Anterior cingulate cortex (tissue), 58 donors: ENCODE measurements at regions not wholly inside any gene's neighbourhood (a gene's known extent, or its start where the extent isn't known, plus 50 kb on each side); places are given as distances from the start of the nearest gene placed in this dataset.
A peak's percentile ranks its signal among the peaks of the same experiment; 100 is the strongest.

Experiments used
- DNase-seq, 58 donors: peaks; one replicate each; lab custom pipeline; 2025; lab: John Stamatoyannopoulos, UW

GRCh38 chr2:126172631-126173184 is 483.2 kb upstream of the GYPC start:
- no peak for DNase-seq

DNA sequence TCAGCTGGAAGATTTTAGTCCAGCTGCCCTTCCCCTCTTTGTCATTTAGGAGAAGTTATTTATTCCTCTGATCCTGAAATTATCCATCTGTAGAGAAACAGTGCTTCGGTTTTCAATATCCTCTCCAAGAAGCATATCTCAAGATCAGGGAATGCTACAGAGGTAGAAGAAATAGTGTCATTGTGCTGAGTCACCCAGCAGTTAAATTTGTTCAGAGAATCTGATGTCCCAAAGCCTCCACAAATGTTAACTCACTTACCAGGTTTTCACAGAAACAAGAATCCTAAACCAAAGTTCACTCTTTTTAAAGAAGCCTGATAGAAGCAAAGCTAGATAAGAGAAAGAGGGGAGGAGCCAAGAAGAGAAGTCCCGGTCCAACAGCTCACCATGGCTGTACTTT is 480.7 kb upstream of the GYPC start:
- DNase-seq: no peak

DNA sequence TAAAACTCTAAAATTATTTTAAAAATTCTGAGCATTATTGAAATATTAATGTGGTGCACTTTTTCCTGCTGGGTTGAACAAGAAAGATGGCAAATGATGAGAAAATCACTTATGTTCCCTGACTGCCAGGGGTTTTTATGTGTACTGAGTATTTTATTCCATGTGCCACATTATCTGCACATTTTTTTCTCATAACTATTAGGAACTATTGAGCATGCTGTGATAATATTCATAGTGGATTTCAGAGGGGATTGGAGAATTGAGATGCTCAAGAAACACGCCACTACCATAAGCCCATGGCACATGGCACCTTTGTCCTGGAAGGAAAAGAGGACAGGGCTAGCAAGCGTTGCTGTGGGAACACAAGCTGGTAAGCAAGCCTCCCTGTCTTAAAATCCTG is 478.5 kb upstream of the GYPC start:
- DNase-seq: no peak

DNA sequence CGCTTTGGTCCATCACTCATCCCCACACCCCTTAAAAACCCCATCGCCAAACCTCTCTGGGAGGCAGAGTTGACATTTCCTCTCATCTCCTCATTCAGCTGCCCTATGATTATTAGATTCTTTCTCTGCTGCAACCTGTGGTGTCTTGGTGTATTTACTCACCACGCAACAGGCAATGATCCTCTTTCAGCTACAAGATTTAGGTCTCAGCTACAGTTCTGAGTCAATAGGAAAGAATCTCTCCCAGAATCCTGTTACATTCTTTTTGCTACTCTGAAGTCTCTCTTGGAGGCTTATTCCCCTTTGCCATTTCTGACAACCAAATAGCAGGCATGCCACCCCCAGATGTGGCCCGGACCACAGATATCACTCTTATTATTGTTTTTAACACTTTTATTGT is 468.3 kb upstream of the GYPC start:
- DNase-seq: no peak

DNA sequence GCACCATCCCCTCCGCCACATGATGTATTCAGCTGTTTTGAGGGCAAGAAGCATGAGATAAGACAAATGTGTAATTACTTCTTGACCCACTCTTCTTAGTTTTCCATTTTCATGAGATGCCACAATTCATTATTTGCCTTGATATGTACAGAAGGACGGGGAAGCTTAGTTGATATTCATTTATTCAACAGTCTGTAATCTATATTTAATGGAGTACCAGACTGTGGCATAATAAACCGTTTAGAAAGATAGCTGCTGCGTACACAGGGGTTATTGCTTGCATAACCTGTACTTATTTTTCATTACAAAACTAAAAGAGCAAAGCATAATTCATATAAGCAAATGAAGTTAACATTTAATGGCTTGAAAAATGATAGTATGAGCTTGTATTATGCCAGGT is 466.4 kb upstream of the GYPC start:
- no peak for DNase-seq

- no peak for DNase-seq
Observed at GRCh38 chr2:126200538-126200937, 455.4 kb upstream of the GYPC start.

DNA sequence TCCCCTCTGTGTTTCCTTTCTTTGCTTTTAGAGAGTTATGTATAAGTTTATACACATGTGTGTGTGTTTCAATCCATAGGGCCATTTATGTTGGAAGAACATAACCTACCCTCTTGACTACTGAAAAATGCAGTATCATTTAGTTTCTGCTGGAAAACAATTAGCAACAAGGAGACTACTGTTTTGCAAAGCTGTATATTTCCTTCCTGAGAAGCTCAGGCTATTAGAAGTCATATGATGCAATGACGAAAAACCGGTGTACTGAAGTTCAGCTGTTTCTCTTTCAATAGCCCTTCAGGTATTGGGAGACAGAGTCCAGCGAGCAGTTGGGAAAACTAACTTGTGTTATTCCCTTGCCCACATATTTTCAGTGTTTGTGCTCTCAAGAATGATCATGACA is 447.7 kb upstream of the GYPC start:
- DNase-seq: no peak

DNA sequence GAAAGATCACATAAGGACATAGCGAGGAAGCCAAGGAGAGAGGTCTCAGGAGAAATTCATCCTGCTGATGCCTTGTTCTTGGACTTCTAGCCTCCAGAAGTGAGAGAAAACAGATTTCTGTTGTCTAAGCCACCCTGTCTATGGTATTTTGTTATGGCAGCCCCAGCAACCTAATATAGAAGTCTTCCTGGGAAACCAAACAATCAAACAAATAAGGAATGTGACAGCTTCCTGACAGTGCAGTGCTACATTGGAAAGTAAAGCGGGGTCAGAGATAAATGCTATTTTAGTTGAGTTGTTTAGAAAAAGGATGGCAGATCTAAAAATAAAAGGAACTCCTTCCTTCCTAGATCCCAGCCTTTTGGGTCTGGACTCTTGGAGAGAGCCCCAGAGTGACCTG is 443.2 kb upstream of the GYPC start:
- DNase-seq: no peak

- DNase-seq: no peak
Observed at GRCh38 chr2:126219081-126219480, 436.9 kb upstream of the GYPC start.

DNA sequence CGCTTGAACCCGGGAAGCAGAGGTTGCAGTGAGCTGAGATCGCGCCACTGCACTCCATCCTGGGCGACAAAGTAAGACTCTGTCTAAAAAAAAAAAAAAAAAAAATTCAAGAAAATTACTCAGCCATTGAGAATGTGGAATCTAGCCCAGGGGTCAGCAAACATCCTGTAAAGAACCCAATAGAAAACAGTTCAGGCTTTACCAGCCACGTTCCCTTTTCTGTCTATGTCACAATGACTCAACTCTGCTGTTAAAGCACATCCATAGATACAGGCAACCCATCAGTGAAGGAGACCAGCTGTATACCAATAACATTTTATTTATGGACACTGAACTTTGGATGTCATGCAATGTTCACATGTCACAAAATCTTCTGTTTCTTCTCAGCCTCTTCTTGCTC is 435.6 kb upstream of the GYPC start:
- no peak for DNase-seq

GRCh38 chr2:126221506-126221905 is 434.5 kb upstream of the GYPC start:
- no peak for DNase-seq

GRCh38 chr2:126222278-126222677 is 433.7 kb upstream of the GYPC start:
- DNase-seq: no peak

DNA sequence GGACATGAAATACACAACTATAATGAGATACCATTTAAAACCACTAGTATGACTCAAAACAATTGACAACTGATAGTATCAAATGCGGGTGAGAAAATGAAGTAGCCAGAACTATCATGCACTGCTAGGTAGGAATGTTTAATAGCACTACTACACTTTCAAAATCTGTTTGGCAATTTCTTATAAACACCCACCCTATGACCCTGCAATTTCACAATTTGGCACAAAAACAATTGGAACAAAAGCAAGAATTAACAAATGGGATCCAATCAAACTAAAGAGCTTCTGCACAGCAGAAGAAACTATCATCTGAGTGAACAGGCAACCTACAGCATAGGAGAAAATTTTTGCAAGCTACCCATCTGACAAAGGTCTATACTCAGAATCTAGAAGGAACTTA is 431.2 kb upstream of the GYPC start:
- no peak for DNase-seq

- no peak for DNase-seq
Observed at GRCh38 chr2:126227250-126227649, 428.7 kb upstream of the GYPC start.

DNA sequence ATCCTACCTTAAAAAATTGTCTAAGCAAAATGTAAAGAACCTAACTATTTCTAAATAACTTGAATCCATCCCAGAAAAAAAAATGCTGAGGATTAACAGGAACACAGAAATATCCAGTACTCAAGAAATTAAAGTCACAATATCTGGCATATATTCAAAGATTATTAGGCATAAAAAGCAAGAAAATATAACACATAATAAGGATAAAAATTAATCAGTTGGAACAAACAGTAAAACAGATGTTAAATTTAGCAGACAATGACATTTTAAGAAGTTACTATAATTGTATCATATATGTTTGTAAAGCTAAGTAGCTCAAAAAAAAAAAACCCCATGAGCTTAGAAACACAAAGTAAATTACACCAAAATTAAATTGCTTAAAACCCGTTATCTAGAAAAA is 427.4 kb upstream of the GYPC start:
- DNase-seq: no peak

- no peak for DNase-seq
Observed at GRCh38 chr2:126238251-126238650, 417.7 kb upstream of the GYPC start.

GRCh38 chr2:126239320-126239955 is 416.5 kb upstream of the GYPC start:
- no peak for DNase-seq

DNA sequence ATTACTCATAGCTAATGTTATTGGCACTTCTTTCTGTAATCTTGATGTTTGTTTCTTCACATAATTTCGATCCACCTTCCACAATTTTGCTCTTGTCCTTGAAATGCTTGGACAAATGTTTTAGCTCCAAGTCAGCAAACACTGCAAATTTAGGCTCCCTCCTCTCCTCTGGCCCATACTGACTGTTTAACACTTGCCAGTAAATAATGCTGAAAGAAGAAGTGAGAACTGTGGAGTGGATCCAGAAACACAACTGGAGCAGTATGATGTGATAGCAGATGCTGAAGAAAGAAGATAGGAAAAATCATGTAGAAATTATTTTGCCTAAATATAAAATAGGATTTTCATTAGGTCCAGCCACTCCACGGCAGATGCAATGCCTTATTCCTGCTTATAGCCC is 415.0 kb upstream of the GYPC start:
- DNase-seq: no peak

DNA sequence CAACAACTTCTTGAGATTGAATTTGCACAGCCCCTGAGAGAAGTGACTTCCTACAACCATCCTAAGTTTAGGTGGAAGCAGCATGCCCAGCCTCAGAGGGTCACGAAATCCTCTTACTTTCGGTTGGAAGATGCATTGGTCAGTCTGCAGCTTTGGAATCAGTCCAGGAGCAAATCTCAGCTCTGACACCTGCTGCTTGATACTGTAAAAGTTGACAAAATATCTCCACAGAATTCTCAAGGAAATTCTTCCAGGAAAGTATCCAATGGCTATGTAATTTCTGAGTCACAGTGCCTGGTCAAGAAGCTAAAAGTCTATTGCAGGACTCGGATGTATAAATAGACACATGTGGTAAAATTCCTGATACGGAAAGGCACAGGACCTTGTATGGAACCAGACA is 414.5 kb upstream of the GYPC start:
- no peak for DNase-seq

GRCh38 chr2:126244937-126245336 is 411.0 kb upstream of the GYPC start:
- DNase-seq: peak in 3 of 58 donors; percentile 2 to 15 (median 2)

- DNase-seq: no peak
Observed at GRCh38 chr2:126253669-126254068, 402.3 kb upstream of the GYPC start.

GRCh38 chr2:126264625-126265024 is 391.3 kb upstream of the GYPC start:
- DNase-seq: no peak

- DNase-seq: no peak
Observed at GRCh38 chr2:126269911-126270310, 386.0 kb upstream of the GYPC start.
